GM19467 (cell line): ENCODE measurements at regions not wholly inside any gene's neighbourhood (a gene's known extent, or its start where the extent isn't known, plus 50 kb on each side); places are given as distances from the start of the nearest gene placed in this dataset.

Experiments
- ATAC-seq: cut with Tn5 transposase; IDR thresholded peaks from one replicate; pipeline ENCODE4 v1.9.1; 2021; ENCODE audit warnings: mild to moderate bottlenecking, moderate library complexity; ENCODE audit not compliant: unreplicated experiment

DNA sequence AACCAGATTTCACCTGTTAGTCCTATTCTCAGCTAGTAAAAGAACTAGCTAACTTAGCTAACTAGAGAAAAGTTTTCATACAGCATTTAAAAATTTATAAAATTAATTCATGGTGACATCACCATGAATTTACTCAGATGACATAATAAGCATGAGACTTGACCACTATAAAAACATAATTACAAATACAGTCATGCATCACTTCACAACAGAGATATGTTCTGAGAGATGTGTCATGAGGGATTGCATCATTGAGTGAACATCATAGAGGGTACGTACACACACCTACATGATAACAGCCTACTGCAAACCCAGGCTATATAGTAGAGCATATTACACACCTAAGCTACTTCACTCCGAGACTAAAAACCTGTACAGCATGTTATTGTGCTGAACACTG lies 481.3 kb upstream of the CHAC2 start:
- no peak for ATAC-seq

GRCh38 chr2:53275743-53276142 lies 491.9 kb upstream of the CHAC2 start:
- no peak for ATAC-seq

GRCh38 chr2:53268626-53269025 lies 499.0 kb upstream of the CHAC2 start:
- ATAC-seq = no peak

GRCh38 chr2:53268086-53268485 lies 499.5 kb upstream of the CHAC2 start:
- no peak for ATAC-seq

DNA sequence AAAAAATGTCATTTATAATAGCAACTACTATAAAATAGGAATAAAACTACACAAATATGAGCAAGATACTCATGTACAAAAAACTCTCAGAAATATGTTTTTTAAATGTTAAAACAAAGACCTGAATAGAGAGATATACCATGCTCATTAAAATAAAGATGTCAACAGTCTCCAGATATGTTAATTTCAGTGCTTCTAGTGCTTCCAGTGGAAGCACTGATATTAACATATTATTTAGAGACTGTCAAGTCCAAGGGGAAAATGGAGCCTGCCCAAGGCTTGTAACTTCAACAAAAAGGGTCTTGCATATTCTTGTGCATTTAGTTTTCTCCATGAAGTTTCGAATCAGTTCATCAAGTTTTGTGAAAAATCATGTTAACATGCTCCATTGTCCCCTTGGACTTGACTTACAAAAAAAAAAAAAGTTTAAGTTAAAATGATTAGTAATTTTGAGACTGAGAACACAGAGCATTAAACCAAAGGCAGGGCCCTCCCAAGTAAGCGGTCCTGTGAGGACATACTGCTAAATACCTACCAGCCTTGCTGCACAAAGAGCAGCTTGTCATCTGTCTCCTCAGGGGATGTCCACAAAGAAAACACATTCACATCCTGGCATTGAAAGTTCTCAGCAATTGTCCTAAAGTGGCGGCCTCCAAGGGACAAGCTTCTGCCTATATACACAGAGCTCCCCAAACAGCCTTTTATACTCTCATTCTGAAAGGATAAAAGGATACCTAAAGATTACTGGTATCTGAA lies 501.9 kb upstream of the CHAC2 start:
- no peak for ATAC-seq

- ATAC-seq = no peak
These were observed 507.0 kb upstream of the CHAC2 start for GRCh38 chr2:53260568-53260967.

DNA sequence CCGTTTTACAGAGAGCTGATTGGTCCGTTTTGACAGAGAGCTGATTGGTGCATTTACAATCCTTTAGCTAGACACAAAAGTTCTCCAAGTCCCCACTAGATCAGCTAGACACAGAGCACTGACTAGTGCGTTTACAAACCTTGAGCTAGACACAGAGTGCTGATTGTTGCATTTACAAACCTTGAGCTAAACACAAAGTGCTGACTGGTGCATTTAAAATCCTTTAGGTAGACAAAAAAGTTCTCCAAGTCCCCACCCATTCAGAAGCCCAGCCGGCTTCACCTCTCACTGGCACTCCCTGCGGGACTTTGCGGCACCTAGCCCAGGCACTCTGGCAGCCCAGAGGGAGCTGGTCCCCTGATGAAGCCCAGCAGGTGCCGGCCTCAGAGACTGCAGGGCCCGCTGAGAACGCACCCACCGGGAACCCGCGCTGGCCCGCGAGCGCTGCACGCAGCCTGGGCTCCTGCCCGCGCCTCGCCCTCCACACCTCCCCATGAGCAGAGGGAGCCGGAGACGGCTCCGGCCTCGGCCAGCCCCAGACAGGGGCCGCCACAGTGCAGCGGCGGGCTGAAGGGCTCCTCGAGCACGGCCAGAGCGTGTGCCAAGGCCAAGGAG lies 508.1 kb upstream of the CHAC2 start:
- ATAC-seq = no peak

DNA sequence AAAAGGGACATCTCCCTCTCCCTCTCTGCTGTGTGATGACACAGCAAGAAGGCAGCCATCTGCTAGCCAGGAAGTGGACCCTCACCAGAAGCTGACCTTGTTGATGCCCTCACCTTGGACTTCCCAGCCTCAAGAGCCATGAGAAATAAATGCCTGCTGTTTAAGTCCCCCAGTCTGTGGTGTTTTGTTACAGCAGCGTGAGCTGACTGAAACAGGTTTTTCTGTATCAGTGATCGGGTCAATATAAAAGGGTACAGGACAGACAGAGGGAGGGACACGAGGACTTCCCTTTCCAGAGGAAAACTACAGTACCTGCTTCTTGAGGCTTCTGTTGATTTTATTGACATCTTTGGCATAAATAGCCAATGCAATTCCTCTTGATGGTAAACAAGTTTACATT lies 510.3 kb upstream of the CHAC2 start:
- ATAC-seq = no peak

- no peak for ATAC-seq
These were observed 514.4 kb upstream of the CHAC2 start for GRCh38 chr2:53253244-53253643.

- ATAC-seq = no peak
These were observed 515.5 kb upstream of the CHAC2 start for GRCh38 chr2:53252115-53252514.

DNA sequence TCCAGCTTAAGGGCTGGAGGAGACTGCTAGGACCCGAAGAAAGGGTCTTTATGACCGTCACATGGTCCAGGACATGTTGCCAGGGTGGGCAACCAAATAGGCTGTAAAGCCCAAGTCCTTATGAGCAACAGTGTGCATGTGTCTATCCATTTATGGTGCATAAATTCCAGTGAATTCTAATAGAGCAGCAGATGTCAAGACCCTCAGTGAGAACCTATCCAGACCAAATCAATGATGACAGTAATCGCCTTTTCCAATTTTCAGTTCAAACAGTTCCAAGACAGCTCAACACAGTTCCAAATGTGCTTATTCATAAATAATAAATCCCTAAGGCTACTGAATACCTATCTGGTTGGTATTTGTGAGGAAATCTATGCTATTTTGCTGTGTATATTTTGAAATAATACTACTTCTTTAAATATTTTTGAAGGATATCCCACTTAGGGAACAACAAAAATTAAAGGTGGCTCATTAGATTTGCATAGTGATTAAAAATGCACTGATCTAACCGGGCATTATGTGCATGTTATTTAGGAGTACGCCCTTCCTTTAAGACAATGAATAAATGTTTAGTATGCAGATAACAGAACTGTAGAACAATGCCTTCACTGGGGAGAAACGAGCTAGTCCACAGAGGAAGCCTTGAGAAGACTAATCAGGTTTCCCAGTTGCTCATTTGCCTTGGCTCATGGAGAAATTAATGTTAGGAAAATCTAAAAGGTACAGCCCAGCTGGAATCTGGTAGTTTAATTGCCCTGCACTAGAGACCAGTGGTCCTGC lies 519.5 kb upstream of the CHAC2 start:
- ATAC-seq = no peak

DNA sequence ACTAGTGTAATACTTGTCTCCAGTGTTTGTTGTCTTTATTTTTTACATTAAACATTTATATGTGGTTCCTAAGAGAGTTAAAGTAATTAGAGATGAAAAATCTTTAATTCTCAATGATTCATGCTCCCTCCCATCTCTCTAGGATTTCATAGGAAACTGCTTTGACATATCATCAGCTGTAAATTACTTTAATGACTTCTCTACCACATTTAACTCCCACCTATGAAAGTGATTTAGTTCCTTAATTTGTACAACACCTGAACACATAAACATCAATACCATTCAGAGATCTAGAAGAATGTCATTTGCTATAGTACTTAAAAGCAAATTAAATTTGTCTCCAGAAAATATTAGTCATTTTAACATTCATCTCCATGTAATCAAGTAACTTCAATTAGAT lies 524.2 kb upstream of the CHAC2 start:
- ATAC-seq = no peak

DNA sequence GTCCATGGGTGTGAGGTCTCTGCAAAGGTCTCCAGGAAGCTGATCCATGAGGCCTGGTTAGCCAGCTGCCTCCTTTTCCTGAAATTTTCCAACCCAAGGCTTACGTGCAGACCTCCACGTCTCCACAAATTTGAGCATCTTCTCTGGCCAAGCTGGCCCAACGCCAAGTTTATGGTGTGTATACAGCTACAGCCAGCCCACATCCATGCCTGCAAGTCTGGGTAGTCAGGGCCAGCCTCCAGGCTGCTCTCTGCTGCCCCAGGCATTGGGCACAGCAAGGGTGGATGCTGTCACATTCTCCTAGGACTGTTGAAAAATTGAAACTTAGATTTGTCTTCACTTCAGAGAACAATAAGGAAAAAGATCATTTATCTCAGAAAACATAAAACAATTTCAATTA lies 525.5 kb upstream of the CHAC2 start:
- no peak for ATAC-seq

- no peak for ATAC-seq
These were observed 531.6 kb upstream of the CHAC2 start for GRCh38 chr2:53235836-53236582.

- ATAC-seq = no peak
These were observed 533.1 kb upstream of the CHAC2 start for GRCh38 chr2:53234548-53234903.

- no peak for ATAC-seq
These were observed 533.7 kb upstream of the CHAC2 start for GRCh38 chr2:53233759-53234547.

DNA sequence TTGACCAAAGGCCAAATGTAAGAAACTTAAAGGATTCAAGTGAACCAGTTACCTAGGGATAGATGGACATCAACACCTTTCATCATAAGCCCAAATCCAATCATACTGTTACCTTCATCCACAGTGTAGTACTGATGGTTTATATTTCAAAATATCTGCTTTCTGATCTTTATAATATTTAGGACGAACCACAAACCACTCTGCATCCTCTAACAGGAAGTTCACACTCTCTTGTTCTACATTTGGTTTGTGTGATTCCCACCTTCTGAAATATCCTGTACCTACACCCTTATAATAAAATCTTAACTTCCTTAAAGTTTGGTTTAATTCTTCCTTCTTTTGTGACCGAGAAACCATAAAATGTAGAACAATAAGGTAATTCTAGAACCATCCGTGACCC lies 535.7 kb upstream of the CHAC2 start:
- ATAC-seq = no peak

DNA sequence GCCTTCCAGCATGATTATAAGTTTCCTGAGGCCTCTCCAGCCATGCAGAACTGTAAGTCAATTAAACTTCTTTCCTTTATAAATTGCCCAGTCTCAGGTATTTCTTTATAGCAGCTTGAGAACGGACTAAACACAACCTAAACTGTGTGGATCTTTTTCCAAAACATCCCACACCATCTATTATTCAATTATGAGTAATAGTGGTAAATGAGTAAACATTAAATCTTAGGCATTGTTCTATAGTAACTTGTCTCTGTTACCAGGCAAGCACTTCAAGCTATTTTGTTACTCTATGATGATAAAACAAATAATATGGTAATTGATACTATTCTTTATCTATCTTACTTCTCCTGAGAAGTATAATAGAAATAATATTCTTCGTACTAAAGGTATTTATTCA lies 536.9 kb upstream of the CHAC2 start:
- no peak for ATAC-seq

GRCh38 chr2:53227535-53227934 lies 540.1 kb upstream of the CHAC2 start:
- ATAC-seq = no peak

GRCh38 chr2:53220969-53221368 lies 546.6 kb upstream of the CHAC2 start:
- ATAC-seq = no peak

GRCh38 chr2:53217250-53217649 lies 550.4 kb upstream of the CHAC2 start:
- no peak for ATAC-seq
